ENCODE measurements at regions not wholly inside any gene's neighbourhood (a gene's known extent, or its start where the extent isn't known, plus 50 kb on each side); places are given as distances from the start of the nearest gene placed in this dataset.

GRCh38 chrX:10945498-10945897 is 165.6 kb upstream of the HCCS start:
- H3K27me3 ChIP-seq (replicated peaks in 1 of 4; ENCODE audit: control insufficient read depth in 3 of 4, extremely low read depth in 1 of 4, insufficient read depth in 3 of 4, low read length in 3 of 4), result no peaks in the 10 kb centered on the region
- H2AK5ac ChIP-seq (ENCODE audit: low read depth, low read length), result no peak overlapping the region
- no peak overlapping the region for H3K56ac ChIP-seq (replicated peaks; ENCODE audit: insufficient read length, low read depth, low read length)
- H3K4me2 ChIP-seq (ENCODE audit: insufficient read depth in 1 of 2, low read depth in 2 of 2, low read length in 2 of 2), result no peak overlapping the region
- no peak overlapping the region for H3K9ac ChIP-seq (replicated peaks in 1 of 4; ENCODE audit: extremely low read depth in 1 of 4, low read depth in 3 of 4, low read length in 3 of 4)
- no peak overlapping the region for H3K18ac ChIP-seq (ENCODE audit: extremely low read depth, low read length)
- H2BK20ac ChIP-seq (ENCODE audit: low read length), result no peak overlapping the region
- no peak overlapping the region for H3K4ac ChIP-seq (replicated peaks; ENCODE audit: insufficient read length, low read depth, low read length)
- H3K23me2 ChIP-seq (ENCODE audit: low read depth, low read length), result no peaks in the 10 kb centered on the region
- FAIRE-seq (no peak), DNase-seq (ENCODE audit: low read depth in 1 of 2, low spot score in 2 of 2) (no peak)
- no peak overlapping the region for H4K5ac ChIP-seq (ENCODE audit: insufficient read length, low read depth, low read length)
- TF ChIP-seq USF2 (IDR thresholded peaks at IDR 0.05; ENCODE audit: low read length) (no peak), CHD2 (IDR thresholded peaks at IDR 0.05; ENCODE audit: low read length) (no peak), TAF1 (IDR thresholded peaks at IDR 0.05; ENCODE audit: low read depth, low read length) (no peak)
- WGBS, 2 experiments (ENCODE audit: extremely low coverage in 1 of 2, insufficient coverage in 1 of 2, insufficient read length in 1 of 2, insufficient replicate concordance in 2 of 2, low coverage in 1 of 2, low lambda C conversion rate in 2 of 2, missing lambda C conversion rate in 1 of 2), result 81% methylated on average over 4 of the region's 4 CpGs; no CpG with 5 or more reads in 1 of the 2 experiments
- H4K20me1 ChIP-seq (replicated peaks in 1 of 2; ENCODE audit: control insufficient read depth in 1 of 2, insufficient read depth in 2 of 2, low read length in 2 of 2), result no peaks in the 10 kb centered on the region
- no peak overlapping the region for H2BK5ac ChIP-seq (ENCODE audit: low read depth, low read length)
- POLR2A ChIA-PET (ENCODE audit: partially characterized antibody), result no interaction called here
- H2BK12ac ChIP-seq (ENCODE audit: low read depth, low read length), result no peak overlapping the region
- H2BK15ac ChIP-seq (ENCODE audit: low read length), result no peak overlapping the region
- H2AFZ ChIP-seq (ENCODE audit: low read length), result no peak overlapping the region
- H3K36me3 ChIP-seq (ENCODE audit: control insufficient read depth in 2 of 4, insufficient read depth in 4 of 4, low read length in 3 of 4), result no peaks in the 10 kb centered on the region
- CTCF ChIA-PET (ENCODE audit: partially characterized antibody), result no interaction called here
- no peak overlapping the region for H3K4me3 ChIP-seq (ENCODE audit: extremely low read depth in 1 of 4, insufficient read depth in 2 of 4, low read depth in 3 of 4, low read length in 4 of 4)
- no peaks in the 10 kb centered on the region for H3K79me1 ChIP-seq (ENCODE audit: low read depth, low read length)
- H4K8ac ChIP-seq (ENCODE audit: extremely low read depth, insufficient read depth, low read length), result no peak overlapping the region
- H3K79me2 ChIP-seq (ENCODE audit: control insufficient read depth in 1 of 2, insufficient read depth in 2 of 2, low read length in 2 of 2), result no peaks in the 10 kb centered on the region
- H3K23ac ChIP-seq (ENCODE audit: insufficient read length), result no peak overlapping the region
- no peak overlapping the region for H2BK120ac ChIP-seq (replicated peaks; ENCODE audit: low read depth, low read length)
- no peaks in the 10 kb centered on the region for H3K9me3 ChIP-seq (ENCODE audit: insufficient read depth in 2 of 2, low read depth in 1 of 2, low read length in 1 of 2)
- no peak overlapping the region for H4K91ac ChIP-seq (replicated peaks; ENCODE audit: insufficient read length, low read length)
- H3K27ac ChIP-seq (ENCODE audit: low read depth, low read length), result no peak overlapping the region
- no peak overlapping the region for H3K14ac ChIP-seq (ENCODE audit: insufficient read length)
- no peaks in the 10 kb centered on the region for H3K4me1 ChIP-seq (replicated peaks in 1 of 4; ENCODE audit: control insufficient read depth in 3 of 4, insufficient read depth in 4 of 4, low read length in 3 of 4)
